Keratinocyte (primary cell): ENCODE measurements at regions not wholly inside any gene's neighbourhood (a gene's known extent, or its start where the extent isn't known, plus 50 kb on each side); places are given as distances from the start of the nearest gene placed in this dataset.

Source experiments
- EZH2 ChIP-seq: IDR thresholded peaks from one replicate; pipeline ENCODE4 v1.6.1; 2012; ENCODE audit warnings: inconsistent platforms, mild to moderate bottlenecking, low read length, moderate library complexity
- TF ChIP-seq, protein P1 (sequence below), 3 experiments: IDR thresholded peaks in 1 of 3; conservative IDR thresholded peaks in 1 of 3; optimal IDR thresholded peaks in 1 of 3; 2 replicates in 2 of 3; 3 replicates in 1 of 3; pipeline versions ENCODE3 to v1.5.1; 2011; ENCODE audit warnings: low read length in 3 of 3, mild to moderate bottlenecking in 3 of 3, moderate library complexity in 2 of 3, control low read depth in 1 of 3, inconsistent platforms in 1 of 3; ENCODE audit not compliant: insufficient read depth in 2 of 3; ENCODE audit errors: extremely low read depth in 1 of 3

DNA sequence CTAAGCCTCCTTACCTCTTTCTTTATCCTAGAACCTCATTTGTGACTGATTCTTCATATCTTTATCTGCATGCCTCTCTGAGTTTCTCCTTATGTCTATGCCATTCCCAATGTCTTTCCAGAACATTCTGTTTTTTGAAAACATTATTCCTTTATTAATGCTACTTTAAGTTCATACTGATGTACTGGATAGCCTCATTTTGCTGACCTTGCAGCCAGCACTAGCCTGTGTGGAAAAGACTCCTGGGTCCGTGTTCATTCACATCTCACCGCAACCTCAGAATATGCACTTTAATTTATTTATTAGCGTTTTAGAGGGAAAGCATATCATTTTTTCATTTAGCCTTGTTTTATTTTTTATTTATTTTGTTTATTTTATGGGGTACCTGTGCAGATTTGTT lies 208.1 kb upstream of the NPVF start:
- TF ChIP-seq, protein P1, sequence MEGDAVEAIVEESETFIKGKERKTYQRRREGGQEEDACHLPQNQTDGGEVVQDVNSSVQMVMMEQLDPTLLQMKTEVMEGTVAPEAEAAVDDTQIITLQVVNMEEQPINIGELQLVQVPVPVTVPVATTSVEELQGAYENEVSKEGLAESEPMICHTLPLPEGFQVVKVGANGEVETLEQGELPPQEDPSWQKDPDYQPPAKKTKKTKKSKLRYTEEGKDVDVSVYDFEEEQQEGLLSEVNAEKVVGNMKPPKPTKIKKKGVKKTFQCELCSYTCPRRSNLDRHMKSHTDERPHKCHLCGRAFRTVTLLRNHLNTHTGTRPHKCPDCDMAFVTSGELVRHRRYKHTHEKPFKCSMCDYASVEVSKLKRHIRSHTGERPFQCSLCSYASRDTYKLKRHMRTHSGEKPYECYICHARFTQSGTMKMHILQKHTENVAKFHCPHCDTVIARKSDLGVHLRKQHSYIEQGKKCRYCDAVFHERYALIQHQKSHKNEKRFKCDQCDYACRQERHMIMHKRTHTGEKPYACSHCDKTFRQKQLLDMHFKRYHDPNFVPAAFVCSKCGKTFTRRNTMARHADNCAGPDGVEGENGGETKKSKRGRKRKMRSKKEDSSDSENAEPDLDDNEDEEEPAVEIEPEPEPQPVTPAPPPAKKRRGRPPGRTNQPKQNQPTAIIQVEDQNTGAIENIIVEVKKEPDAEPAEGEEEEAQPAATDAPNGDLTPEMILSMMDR (optimal IDR thresholded peaks at IDR 0.05 in 1 of 3, IDR thresholded peaks at IDR 0.05 in 1 of 3, conservative IDR thresholded peaks at IDR 0.05 in 1 of 3; ENCODE audit: extremely low read depth in 1 of 3, insufficient read depth in 2 of 3, low read length in 3 of 3), result no peak
- no peak for TF ChIP-seq EZH2
